ENCODE measurements at regions not wholly inside any gene's neighbourhood (a gene's known extent, or its start where the extent isn't known, plus 50 kb on each side); places are given as distances from the start of the nearest gene placed in this dataset.

DNA sequence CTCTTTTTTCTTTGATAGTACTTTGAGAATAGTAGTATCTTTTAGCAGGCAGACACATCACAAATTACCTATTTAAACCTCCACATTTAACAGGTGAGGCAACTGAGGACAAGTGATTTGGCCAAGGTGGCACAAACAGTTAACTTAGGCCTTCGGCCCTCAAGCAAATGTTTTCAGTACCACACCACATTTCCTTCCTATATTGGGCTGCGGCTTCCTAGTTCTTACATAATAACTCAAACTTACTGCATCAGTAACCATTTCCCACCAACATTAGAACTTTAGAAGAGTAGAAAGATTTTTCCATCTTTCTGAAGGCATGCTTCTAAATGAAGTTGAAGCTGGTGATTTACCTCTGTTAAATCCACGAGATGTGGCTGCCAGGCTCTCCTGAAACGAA, 63.2 kb upstream of the SLC4A4 start:
- Histone ChIP-seq H3K36me3 (ENCODE audit: control insufficient read depth in 2 of 4, insufficient read depth in 4 of 4, low read length in 3 of 4) (no peaks in the 10 kb centered on the region), H3K56ac (replicated peaks; ENCODE audit: insufficient read length, low read depth, low read length) (no peak overlapping the region)

More for the DNA sequence above, 63.2 kb upstream of the SLC4A4 start:
- Histone ChIP-seq H4K91ac (replicated peaks; ENCODE audit: insufficient read length, low read length) (no peak overlapping the region), H3K14ac (ENCODE audit: insufficient read length) (no peak overlapping the region), H2BK120ac (replicated peaks; ENCODE audit: low read depth, low read length) (no peak overlapping the region), H2BK15ac (ENCODE audit: low read length) (no peak overlapping the region), H3K4me1 (replicated peaks in 1 of 4; ENCODE audit: control insufficient read depth in 3 of 4, insufficient read depth in 4 of 4, low read length in 3 of 4) (no peaks in the 10 kb centered on the region), H2BK5ac (ENCODE audit: low read depth, low read length) (no peak overlapping the region), H3K23me2 (ENCODE audit: low read depth, low read length) (no peaks in the 10 kb centered on the region), H3K79me2 (ENCODE audit: control insufficient read depth in 1 of 2, insufficient read depth in 2 of 2, low read length in 2 of 2) (no peaks in the 10 kb centered on the region), H3K4me2 (ENCODE audit: insufficient read depth in 1 of 2, low read depth in 2 of 2, low read length in 2 of 2) (no peak overlapping the region), H3K27ac (ENCODE audit: low read depth, low read length) (no peak overlapping the region), H3K4ac (replicated peaks; ENCODE audit: insufficient read length, low read depth, low read length) (no peak overlapping the region), H4K5ac (ENCODE audit: insufficient read length, low read depth, low read length) (no peak overlapping the region), H2AK5ac (ENCODE audit: low read depth, low read length) (no peak overlapping the region), H2BK12ac (ENCODE audit: low read depth, low read length) (no peak overlapping the region), H3K18ac (ENCODE audit: extremely low read depth, low read length) (no peak overlapping the region), H4K8ac (ENCODE audit: extremely low read depth, insufficient read depth, low read length) (no peak overlapping the region), H3K9me3 (ENCODE audit: insufficient read depth in 2 of 2, low read depth in 1 of 2, low read length in 1 of 2) (no peaks in the 10 kb centered on the region), H3K9ac (replicated peaks in 1 of 4; ENCODE audit: extremely low read depth in 1 of 4, low read depth in 3 of 4, low read length in 3 of 4) (no peak overlapping the region), H2BK20ac (ENCODE audit: low read length) (no peak overlapping the region), H2AFZ (ENCODE audit: low read length) (no peak overlapping the region), H3K27me3 (replicated peaks in 1 of 4; ENCODE audit: control insufficient read depth in 3 of 4, extremely low read depth in 1 of 4, insufficient read depth in 3 of 4, low read length in 3 of 4) (no peaks in the 10 kb centered on the region), H4K20me1 (replicated peaks in 1 of 2; ENCODE audit: control insufficient read depth in 1 of 2, insufficient read depth in 2 of 2, low read length in 2 of 2) (no peaks in the 10 kb centered on the region), H3K79me1 (ENCODE audit: low read depth, low read length) (no peaks in the 10 kb centered on the region), H3K23ac (ENCODE audit: insufficient read length) (no peak overlapping the region), H3K4me3 (ENCODE audit: extremely low read depth in 1 of 4, insufficient read depth in 2 of 4, low read depth in 3 of 4, low read length in 4 of 4) (no peak overlapping the region)
- ChIA-PET POLR2A (ENCODE audit: partially characterized antibody) (no interaction called here), CTCF (ENCODE audit: partially characterized antibody) (interaction anchor here (0.7 to 1.7 kb wide), 3 partner anchors 43 to 435 kb away, joined by 3 to 5 read pairs (median 3); no protein-coding TSS in a partner anchor)
- no peak for DNase-seq (ENCODE audit: low read depth in 1 of 2, low spot score in 2 of 2)
- WGBS, 2 experiments (ENCODE audit: extremely low coverage in 1 of 2, insufficient coverage in 1 of 2, insufficient read length in 1 of 2, insufficient replicate concordance in 2 of 2, low coverage in 1 of 2, low lambda C conversion rate in 2 of 2, missing lambda C conversion rate in 1 of 2) = 82% methylated on average over 4 of the region's 4 CpGs; no CpG with 5 or more reads in 1 of the 2 experiments
- no peak for TF ChIP-seq GABPA (IDR thresholded peaks at IDR 0.05; ENCODE audit: borderline replicate concordance, insufficient read depth, low read length)
- no peak for FAIRE-seq
